WTC11 (cell line): ENCODE measurements at regions not wholly inside any gene's neighbourhood (a gene's known extent, or its start where the extent isn't known, plus 50 kb on each side); places are given as distances from the start of the nearest gene placed in this dataset.

Source experiments
- ATAC-seq: fragments of 200-7000 bp; cut with Tn5 transposase; 2 replicates; pipeline ENCODE4 v1.10.0; 2021; ENCODE audit warnings: mild to moderate bottlenecking, moderate library complexity
- CTCF ChIA-PET: fragments of 300-600 bp; sonication (Branson Sonifier 250); formaldehyde crosslinking; loops from one replicate; lab custom pipeline; 2021; ENCODE audit warnings: antibody characterized with exemption; lab: Charles Lee
- POLR2A ChIA-PET: fragments of 350-600 bp; sonication (Branson Sonifier 250); formaldehyde crosslinking; loops from one replicate; lab custom pipeline; 2021; ENCODE audit warnings: antibody characterized with exemption; lab: Charles Lee
- DNase-seq: peaks from one replicate; pipeline ENCODE4 v3.0.0; 2021; ENCODE audit warnings: low spot score
- H3K27ac Mint-ChIP-seq: 2 replicates; pipeline ENCODE4 v1.8.0; 2021; ENCODE audit warnings: mixed read lengths
- H3K27me3 Mint-ChIP-seq: 2 replicates; pipeline ENCODE4 v1.8.0; 2021; ENCODE audit warnings: low read depth, mild to moderate bottlenecking, moderate library complexity, mixed read lengths
- H3K36me3 Mint-ChIP-seq: 2 replicates; pipeline ENCODE4 v1.8.0; 2021; ENCODE audit warnings: mixed read lengths
- H3K4me1 Mint-ChIP-seq: 2 replicates; pipeline ENCODE4 v1.8.0; 2022; ENCODE audit warnings: mixed read lengths
- H3K4me3 Mint-ChIP-seq: 2 replicates; pipeline ENCODE4 v1.8.0; 2021; ENCODE audit warnings: mild to moderate bottlenecking, moderate library complexity, mixed read lengths
- H3K9me3 Mint-ChIP-seq: 2 replicates; pipeline ENCODE4 v1.8.0; 2021; ENCODE audit warnings: mixed read lengths
- ATF3 ChIP-seq: sonication (generic); formaldehyde crosslinking; conservative IDR thresholded peaks from 2 replicates; pipeline ENCODE4 v1.8.1; 2022; ENCODE audit warnings: mild to moderate bottlenecking, missing genetic modification reagents
- E2F4 ChIP-seq: sonication (generic); formaldehyde crosslinking; IDR thresholded peaks from 2 replicates; pipeline ENCODE4 v1.8.1; 2022; ENCODE audit warnings: low read depth, mild to moderate bottlenecking, moderate library complexity, missing genetic modification reagents, borderline replicate concordance
- EMX1 ChIP-seq: fragments of 250-450 bp; sonication (Bioruptor Pico); IDR thresholded peaks from 2 replicates; pipeline ENCODE4 v1.8.0; 2021; ENCODE audit warnings: mild to moderate bottlenecking
- ERG ChIP-seq: fragments of 250-450 bp; sonication (Bioruptor Pico); IDR thresholded peaks from 2 replicates; pipeline ENCODE4 v1.8.0; 2021; ENCODE audit warnings: mild to moderate bottlenecking
- ETV6 ChIP-seq: sonication (generic); formaldehyde crosslinking; IDR thresholded peaks from 2 replicates; pipeline ENCODE4 v1.8.1; 2022; ENCODE audit warnings: mild to moderate bottlenecking, missing genetic modification reagents
- FOXP4 ChIP-seq: sonication (generic); formaldehyde crosslinking; IDR thresholded peaks from 2 replicates; pipeline ENCODE4 v1.8.0; 2022; ENCODE audit warnings: mild to moderate bottlenecking, missing genetic modification reagents
- GRHL2 ChIP-seq: fragments of 250-450 bp; sonication (Bioruptor Pico); IDR thresholded peaks from 2 replicates; pipeline ENCODE4 v1.8.0; 2022; ENCODE audit warnings: mild to moderate bottlenecking, moderate library complexity; ENCODE audit not compliant: insufficient replicate concordance, severe bottlenecking
- HMGXB4 ChIP-seq: sonication (generic); formaldehyde crosslinking; IDR thresholded peaks from 2 replicates; pipeline ENCODE4 v1.8.1; 2023; ENCODE audit warnings: mild to moderate bottlenecking, moderate library complexity, missing genetic modification reagents
- MAX ChIP-seq: sonication (generic); formaldehyde crosslinking; IDR thresholded peaks from 2 replicates; pipeline ENCODE4 v1.8.0; 2022; ENCODE audit warnings: mild to moderate bottlenecking, missing genetic modification reagents
- MLX ChIP-seq: sonication (generic); formaldehyde crosslinking; IDR thresholded peaks from 2 replicates; pipeline ENCODE4 v1.8.1; 2023; ENCODE audit warnings: mild to moderate bottlenecking, missing genetic modification reagents, moderate library complexity
- NFATC4 ChIP-seq: fragments of 250-450 bp; sonication (Bioruptor Pico); IDR thresholded peaks from 2 replicates; pipeline ENCODE4 v1.9.0; 2021; ENCODE audit warnings: mild to moderate bottlenecking
- NFE2L1 ChIP-seq: sonication (generic); formaldehyde crosslinking; IDR thresholded peaks from 2 replicates; pipeline ENCODE4 v1.8.1; 2023; ENCODE audit warnings: missing genetic modification reagents
- NFYB ChIP-seq: sonication (generic); formaldehyde crosslinking; conservative IDR thresholded peaks from 2 replicates; pipeline ENCODE4 v1.8.0; 2022; ENCODE audit warnings: low read depth, missing genetic modification reagents
- OVOL2 ChIP-seq: fragments of 250-450 bp; sonication (Bioruptor Pico); IDR thresholded peaks from 2 replicates; pipeline ENCODE4 v1.9.0; 2021; ENCODE audit warnings: mild to moderate bottlenecking, borderline replicate concordance
- SP1 ChIP-seq: sonication (generic); formaldehyde crosslinking; conservative IDR thresholded peaks from 2 replicates; pipeline ENCODE4 v1.8.1; 2022; ENCODE audit warnings: missing genetic modification reagents
- STAT6 ChIP-seq: sonication (generic); formaldehyde crosslinking; conservative IDR thresholded peaks from 2 replicates; pipeline ENCODE4 v1.8.1; 2023; ENCODE audit warnings: mild to moderate bottlenecking, low read depth, missing genetic modification reagents, moderate library complexity
- TCF7 ChIP-seq: sonication (generic); formaldehyde crosslinking; IDR thresholded peaks from 2 replicates; pipeline ENCODE4 v1.8.0; 2022; ENCODE audit warnings: mild to moderate bottlenecking, low read depth, missing genetic modification reagents, moderate library complexity
- ZNF138 ChIP-seq: sonication (generic); formaldehyde crosslinking; conservative IDR thresholded peaks from 2 replicates; pipeline ENCODE4 v1.8.1; 2022; ENCODE audit warnings: mild to moderate bottlenecking, moderate library complexity, missing genetic modification reagents
- ZNF317 ChIP-seq: sonication (generic); formaldehyde crosslinking; IDR thresholded peaks from 2 replicates; pipeline ENCODE4 v1.8.1; 2023; ENCODE audit warnings: low read depth, mild to moderate bottlenecking, moderate library complexity, missing genetic modification reagents, borderline replicate concordance
- ZSCAN18 ChIP-seq: fragments of 250-450 bp; sonication (Bioruptor Pico); IDR thresholded peaks from 2 replicates; pipeline ENCODE4 v2.1.2; 2022; ENCODE audit warnings: mild to moderate bottlenecking, moderate library complexity

GRCh38 chr13:44803390-44803789 lies 185.9 kb downstream of the NUFIP1 start:
- DNase-seq (no peak), ATAC-seq (no peak)
- TF ChIP-seq E2F4 (CRISPR knock-in tag), result no peak
- no peak for TF ChIP-seq ZSCAN18 (CRISPR knock-in tag)
- TF ChIP-seq ETV6 (CRISPR knock-in tag), result no peak
- no peak for TF ChIP-seq NFATC4 (CRISPR knock-in tag)
- TF ChIP-seq ERG (CRISPR knock-in tag), result no peak
- TF ChIP-seq NFE2L1, result no peak
- no peak for TF ChIP-seq STAT6 (CRISPR knock-in tag)
- H3K4me1 Mint-ChIP-seq, result peaks cover 5% of the 10 kb centered on the region
- ChIA-PET POLR2A (no interaction called here), CTCF (no interaction called here)
- H3K27me3 Mint-ChIP-seq, result no peaks in the 10 kb centered on the region
- no peak overlapping the region for H3K4me3 Mint-ChIP-seq
- H3K9me3 Mint-ChIP-seq, result peaks cover 3% of the 10 kb centered on the region; the same call in 1 of the 2 replicates
- no peak overlapping the region for H3K27ac Mint-ChIP-seq
- no peaks in the 10 kb centered on the region for H3K36me3 Mint-ChIP-seq

GRCh38 chr13:44802491-44802890 lies 186.8 kb downstream of the NUFIP1 start:
- no peak overlapping the region for H3K4me3 Mint-ChIP-seq
- H3K36me3 Mint-ChIP-seq, result no peaks in the 10 kb centered on the region
- no peaks in the 10 kb centered on the region for H3K27me3 Mint-ChIP-seq
- ChIA-PET POLR2A (no interaction called here), CTCF (no interaction called here)
- H3K27ac Mint-ChIP-seq, result no peak overlapping the region
- H3K9me3 Mint-ChIP-seq, result peaks cover 3% of the 10 kb centered on the region; the same call in 1 of the 2 replicates
- ATAC-seq (no peak), DNase-seq (no peak)
- TF ChIP-seq NFYB (CRISPR knock-in tag) (no peak), ZNF138 (no peak), FOXP4 (no peak), MAX (no peak), MLX (no peak), GRHL2 (no peak), E2F4 (CRISPR knock-in tag) (no peak), ATF3 (CRISPR knock-in tag) (no peak), ZNF317 (CRISPR knock-in tag) (no peak), SP1 (CRISPR knock-in tag) (no peak), TCF7 (CRISPR knock-in tag) (no peak), HMGXB4 (CRISPR knock-in tag) (no peak), EMX1 (CRISPR knock-in tag) (no peak), OVOL2 (CRISPR knock-in tag) (no peak)
- peaks cover 5% of the 10 kb centered on the region for H3K4me1 Mint-ChIP-seq
